Uterus (tissue), 3 donors: ENCODE measurements at regions not wholly inside any gene's neighbourhood (a gene's known extent, or its start where the extent isn't known, plus 50 kb on each side); places are given as distances from the start of the nearest gene placed in this dataset.

ENCODE experiments used
- DNase-seq, 2 donors: peaks; one replicate each; pipeline ENCODE4 v3.0.0-alpha.2; 2019 to 2020
- H3K27ac ChIP-seq, 2 donors: fragments of 200-600 bp; sonication (generic); 1 replicate in 1 of 2; 2 replicates in 1 of 2; pipeline ENCODE4 v1.5.1; 2016 to 2018
- H3K27me3 ChIP-seq, 2 donors: fragments of 200-600 bp; sonication (generic); one replicate each; pipeline ENCODE4 v1.5.1; 2018 to 2019; ENCODE audit warnings: control low read depth in 1 of 2
- H3K36me3 ChIP-seq, 2 donors: fragments of 200-600 bp; sonication (generic); one replicate each; pipeline ENCODE4 v1.5.1; 2019; ENCODE audit warnings: control low read depth in 1 of 2
- H3K4me1 ChIP-seq, 2 donors: fragments of 200-600 bp; sonication (generic); one replicate each; pipeline ENCODE4 v1.5.1; 2018 to 2019; ENCODE audit warnings: control low read depth in 1 of 2
- H3K4me3 ChIP-seq, 2 donors: fragments of 200-600 bp; sonication (generic); 1 replicate in 1 of 2; 2 replicates in 1 of 2; pipeline ENCODE4 v1.5.1; 2018 to 2019; ENCODE audit warnings: mild to moderate bottlenecking in 1 of 2
- H3K9me3 ChIP-seq, 2 donors: fragments of 200-600 bp; sonication (generic); one replicate each; pipeline ENCODE4 v1.5.1; 2019; ENCODE audit warnings: control low read depth in 1 of 2
- CTCF ChIP-seq, 4 experiments: fragments of 200-600 bp in 2 of 4; fragments of 450-650 bp in 2 of 4; sonication (generic) in 2 of 4; IDR thresholded peaks; one replicate each; pipeline ENCODE4 v1.5.1; 2016 to 2019; ENCODE audit warnings: antibody characterized with exemption in 4 of 4, mild to moderate bottlenecking in 2 of 4, moderate library complexity in 1 of 4
- POLR2A ChIP-seq, 2 donors: fragments of 450-650 bp; IDR thresholded peaks; one replicate each; pipeline ENCODE4 v1.6.1; 2016; ENCODE audit warnings: antibody characterized with exemption in 2 of 2, mild to moderate bottlenecking in 1 of 2, moderate library complexity in 1 of 2
- intact Hi-C: fragments of 100-400 bp; cut with DNase I; formaldehyde crosslinking; loops from one replicate; pipeline ENCODE4 v1.15.1; 2023; ENCODE audit warnings: low total_unique reads
- donor health status: DM: yes; HTN: yes; CAD: no.

- no peak overlapping the region for H3K27ac ChIP-seq
- intact Hi-C loops: loop anchor here (5.0 to 10.0 kb wide), 2 partner anchors 88 to 236 kb away; no protein-coding TSS in a partner anchor
- no peaks in the 10 kb centered on the region for H3K4me1 ChIP-seq
- H3K36me3 ChIP-seq: no peaks in the 10 kb centered on the region
- H3K9me3 ChIP-seq: no peaks in the 10 kb centered on the region
- H3K27me3 ChIP-seq: no peaks in the 10 kb centered on the region
- no peak for DNase-seq
- no peak overlapping the region for H3K4me3 ChIP-seq
- no peak for TF ChIP-seq CTCF (IDR thresholded peaks at IDR 0.05)
- TF ChIP-seq POLR2A (IDR thresholded peaks at IDR 0.05): no peak
Observed at GRCh38 chr11:11020747-11021149, 162.9 kb upstream of the ZBED5 start.

GRCh38 chr11:11020219-11020726 lies 162.4 kb upstream of the ZBED5 start:
- Histone ChIP-seq H3K4me3 (no peak overlapping the region), H3K4me1 (no peaks in the 10 kb centered on the region), H3K27me3 (no peaks in the 10 kb centered on the region), H3K36me3 (no peaks in the 10 kb centered on the region), H3K27ac (no peak overlapping the region), H3K9me3 (no peaks in the 10 kb centered on the region)
- TF ChIP-seq CTCF (IDR thresholded peaks at IDR 0.05): no peak
- intact Hi-C loops: loop anchor here (5.0 to 10.0 kb wide), 2 partner anchors 88 to 235 kb away; no protein-coding TSS in a partner anchor
- no peak for DNase-seq

GRCh38 chr11:11016943-11017342 lies 159.1 kb upstream of the ZBED5 start:
- TF ChIP-seq POLR2A (IDR thresholded peaks at IDR 0.05): no peak
- TF ChIP-seq CTCF (IDR thresholded peaks at IDR 0.05): no peak
- Histone ChIP-seq H3K9me3 (no peaks in the 10 kb centered on the region), H3K4me3 (no peak overlapping the region), H3K36me3 (no peaks in the 10 kb centered on the region), H3K4me1 (no peaks in the 10 kb centered on the region), H3K27ac (no peak overlapping the region), H3K27me3 (no peaks in the 10 kb centered on the region)
- no peak for DNase-seq
- intact Hi-C loops: no loop called here

- Histone ChIP-seq H3K27ac (no peak overlapping the region), H3K4me3 (no peak overlapping the region), H3K36me3 (no peaks in the 10 kb centered on the region), H3K4me1 (no peaks in the 10 kb centered on the region), H3K27me3 (no peaks in the 10 kb centered on the region), H3K9me3 (no peaks in the 10 kb centered on the region)
- TF ChIP-seq CTCF (IDR thresholded peaks at IDR 0.05): no peak
- TF ChIP-seq POLR2A (IDR thresholded peaks at IDR 0.05): no peak
- no peak for DNase-seq
- intact Hi-C loops: no loop called here
Observed at GRCh38 chr11:11016068-11016467, 158.2 kb upstream of the ZBED5 start.

- Histone ChIP-seq H3K4me3 (no peak overlapping the region), H3K36me3 (no peaks in the 10 kb centered on the region), H3K4me1 (no peaks in the 10 kb centered on the region), H3K27me3 (no peaks in the 10 kb centered on the region), H3K9me3 (no peaks in the 10 kb centered on the region), H3K27ac (no peak overlapping the region)
- no peak for DNase-seq
- intact Hi-C loops: no loop called here
- TF ChIP-seq CTCF (IDR thresholded peaks at IDR 0.05) (no peak), POLR2A (IDR thresholded peaks at IDR 0.05) (no peak)
Observed at GRCh38 chr11:11011617-11012016, 153.8 kb upstream of the ZBED5 start.
